ENCODE measurements at regions not wholly inside any gene's neighbourhood (a gene's known extent, or its start where the extent isn't known, plus 50 kb on each side); places are given as distances from the start of the nearest gene placed in this dataset.

GRCh38 chr5:106633825-106634224 is 1036.9 kb downstream of the EFNA5 start:
- no peak for TF ChIP-seq ARNT (IDR thresholded peaks at IDR 0.05)
- no peak for TF ChIP-seq SUZ12 (IDR thresholded peaks at IDR 0.05)
- TF ChIP-seq PKNOX1 (IDR thresholded peaks at IDR 0.05), result no peak
- TF ChIP-seq FOXM1 (IDR thresholded peaks at IDR 0.05; ENCODE audit: borderline replicate concordance), result no peak
- TF ChIP-seq SP1 (IDR thresholded peaks at IDR 0.05), result no peak
- no peak for TF ChIP-seq FOXK2 (IDR thresholded peaks at IDR 0.05)
- no peak for TF ChIP-seq FOXA1 (IDR thresholded peaks at IDR 0.05)
- no peak for TF ChIP-seq ELF4 (IDR thresholded peaks at IDR 0.05)
- no peak for TF ChIP-seq TARDBP (IDR thresholded peaks at IDR 0.05)
- TF ChIP-seq CTBP1 (IDR thresholded peaks at IDR 0.05; ENCODE audit: borderline replicate concordance), result no peak
- TF ChIP-seq BHLHE40 (IDR thresholded peaks at IDR 0.05; ENCODE audit: borderline replicate concordance), result no peak

Measured in HEK293T (cell line).